ENCODE measurements at regions not wholly inside any gene's neighbourhood (a gene's known extent, or its start where the extent isn't known, plus 50 kb on each side); places are given as distances from the start of the nearest gene placed in this dataset.

DNA sequence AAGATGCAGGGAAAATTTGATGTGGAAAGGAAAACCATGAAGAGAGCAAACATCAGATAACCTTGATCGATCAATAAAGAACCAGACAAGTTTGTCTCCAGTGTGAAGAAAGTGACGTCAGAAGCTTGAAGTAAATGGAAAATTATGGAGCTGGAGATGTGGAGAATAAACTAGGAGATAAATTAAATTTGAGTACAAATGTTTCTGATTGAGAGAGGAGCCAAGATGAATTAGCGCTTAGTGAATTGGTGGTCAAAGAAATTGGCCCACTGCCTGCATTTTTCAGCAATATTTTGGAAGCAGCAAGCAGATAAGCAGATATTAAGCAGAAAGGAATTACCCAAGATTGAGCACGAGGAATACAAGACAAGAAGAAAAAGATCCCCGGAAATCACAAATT is 567.3 kb upstream of the ZNF385D start:
- TF ChIP-seq POLR2AphosphoS2 (conservative IDR thresholded peaks at IDR 0.05; ENCODE audit: low read length) = no peak
- TF ChIP-seq EP300 (IDR thresholded peaks at IDR 0.05) = no peak
- TF ChIP-seq, protein P1, sequence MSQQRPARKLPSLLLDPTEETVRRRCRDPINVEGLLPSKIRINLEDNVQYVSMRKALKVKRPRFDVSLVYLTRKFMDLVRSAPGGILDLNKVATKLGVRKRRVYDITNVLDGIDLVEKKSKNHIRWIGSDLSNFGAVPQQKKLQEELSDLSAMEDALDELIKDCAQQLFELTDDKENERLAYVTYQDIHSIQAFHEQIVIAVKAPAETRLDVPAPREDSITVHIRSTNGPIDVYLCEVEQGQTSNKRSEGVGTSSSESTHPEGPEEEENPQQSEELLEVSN (IDR thresholded peaks at IDR 0.05; ENCODE audit: borderline replicate concordance, low read depth) = no peak
- no peak for TF ChIP-seq CHD2 (IDR thresholded peaks at IDR 0.05; ENCODE audit: low read length, partially characterized antibody)
